ENCODE measurements at regions not wholly inside any gene's neighbourhood (a gene's known extent, or its start where the extent isn't known, plus 50 kb on each side); places are given as distances from the start of the nearest gene placed in this dataset.

DNA sequence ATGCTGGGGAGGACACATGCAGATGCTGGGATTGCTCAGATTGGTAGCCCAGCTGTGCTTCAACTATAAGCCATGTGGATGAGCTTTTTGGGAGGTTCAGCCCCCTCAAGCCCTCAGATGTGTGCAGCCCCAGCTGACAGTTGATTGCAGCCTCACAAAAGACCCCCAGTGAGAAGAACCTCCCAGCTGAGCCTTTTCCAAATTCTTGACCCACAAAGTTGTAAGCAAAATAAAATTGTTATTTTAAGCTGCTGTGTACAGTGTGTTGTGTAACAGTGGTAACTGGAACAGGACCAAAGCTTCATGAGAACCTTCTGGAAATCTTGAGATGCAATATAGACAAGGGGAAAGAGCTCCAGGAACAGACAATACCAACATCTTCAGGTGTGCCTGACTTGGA lies 156.8 kb upstream of the IRX3 start:
- TF ChIP-seq, protein P1, sequence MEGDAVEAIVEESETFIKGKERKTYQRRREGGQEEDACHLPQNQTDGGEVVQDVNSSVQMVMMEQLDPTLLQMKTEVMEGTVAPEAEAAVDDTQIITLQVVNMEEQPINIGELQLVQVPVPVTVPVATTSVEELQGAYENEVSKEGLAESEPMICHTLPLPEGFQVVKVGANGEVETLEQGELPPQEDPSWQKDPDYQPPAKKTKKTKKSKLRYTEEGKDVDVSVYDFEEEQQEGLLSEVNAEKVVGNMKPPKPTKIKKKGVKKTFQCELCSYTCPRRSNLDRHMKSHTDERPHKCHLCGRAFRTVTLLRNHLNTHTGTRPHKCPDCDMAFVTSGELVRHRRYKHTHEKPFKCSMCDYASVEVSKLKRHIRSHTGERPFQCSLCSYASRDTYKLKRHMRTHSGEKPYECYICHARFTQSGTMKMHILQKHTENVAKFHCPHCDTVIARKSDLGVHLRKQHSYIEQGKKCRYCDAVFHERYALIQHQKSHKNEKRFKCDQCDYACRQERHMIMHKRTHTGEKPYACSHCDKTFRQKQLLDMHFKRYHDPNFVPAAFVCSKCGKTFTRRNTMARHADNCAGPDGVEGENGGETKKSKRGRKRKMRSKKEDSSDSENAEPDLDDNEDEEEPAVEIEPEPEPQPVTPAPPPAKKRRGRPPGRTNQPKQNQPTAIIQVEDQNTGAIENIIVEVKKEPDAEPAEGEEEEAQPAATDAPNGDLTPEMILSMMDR (IDR thresholded peaks at IDR 0.05), result no peak
- TF ChIP-seq POLR2A (IDR thresholded peaks at IDR 0.05), result no peak
